HEK293 (cell line): ENCODE measurements at regions not wholly inside any gene's neighbourhood (a gene's known extent, or its start where the extent isn't known, plus 50 kb on each side); places are given as distances from the start of the nearest gene placed in this dataset.

Experiments
- CTCF ChIA-PET: fragments of 350-600 bp; formaldehyde crosslinking; extraction: SDS; loops from one replicate; lab custom pipeline; 2021; ENCODE audit warnings: antibody characterized with exemption; lab: Yijun Ruan, JAX
- POLR2A ChIA-PET: fragments of 300-600 bp; formaldehyde crosslinking; extraction: SDS; loops from one replicate; lab custom pipeline; 2020; ENCODE audit warnings: antibody characterized with exemption, inconsistent platforms; lab: Yijun Ruan, JAX
- H3K27ac ChIP-seq: fragments of 200-500 bp; sonication (Bioruptor generic); 2 replicates; pipeline ENCODE4 v1.5.1; 2014; ENCODE audit warnings: low read depth, low read length, control low read depth, inconsistent platforms; ENCODE audit errors: extremely low read depth
- H3K36me3 ChIP-seq, 2 experiments: fragments of 200-500 bp in 1 of 2; sonication (Bioruptor generic) in 1 of 2; 1 replicate in 1 of 2; 2 replicates in 1 of 2; pipeline ENCODE4 v1.5.1; 2014 to 2017; ENCODE audit warnings: inconsistent platforms in 2 of 2, low read length in 2 of 2; ENCODE audit not compliant: control insufficient read depth in 2 of 2, insufficient read depth in 1 of 2
- H3K4me1 ChIP-seq: fragments of 200-500 bp; sonication (Bioruptor generic); 2 replicates; pipeline ENCODE4 v1.5.1; 2014; ENCODE audit warnings: mild to moderate bottlenecking, low read length, inconsistent platforms; ENCODE audit not compliant: control insufficient read depth, insufficient read depth
- H3K4me3 ChIP-seq: 2 replicates; pipeline ENCODE4 v1.5.1; 2011; ENCODE audit warnings: low read depth, mild to moderate bottlenecking, control low read depth, low read length, moderate library complexity
- H3K9me3 ChIP-seq: fragments of 200-500 bp; sonication (Bioruptor generic); 2 replicates; pipeline ENCODE4 v1.5.1; 2014; ENCODE audit warnings: low read depth, low read length, inconsistent platforms; ENCODE audit not compliant: control insufficient read depth, insufficient read depth
- ZBTB8A ChIP-seq: fragments of 450-650 bp; formaldehyde crosslinking; IDR thresholded peaks from 2 replicates; pipeline ENCODE4 v1.5.1; 2016; ENCODE audit warnings: missing biosample characterization, missing genetic modification characterization
- ZNF121 ChIP-seq: fragments of 450-650 bp; formaldehyde crosslinking; IDR thresholded peaks from 2 replicates; pipeline ENCODE4 v1.5.1; 2016; ENCODE audit warnings: missing biosample characterization, missing genetic modification characterization
- ZNF140 ChIP-seq: fragments of 450-650 bp; formaldehyde crosslinking; IDR thresholded peaks from 2 replicates; pipeline ENCODE4 v1.5.1; 2016; ENCODE audit warnings: missing biosample characterization, missing genetic modification characterization
- ZNF146 ChIP-seq: fragments of 450-650 bp; formaldehyde crosslinking; IDR thresholded peaks from 2 replicates; pipeline ENCODE4 v1.5.1; 2016; ENCODE audit warnings: missing biosample characterization, missing genetic modification characterization
- ZNF16 ChIP-seq: fragments of 450-650 bp; formaldehyde crosslinking; IDR thresholded peaks from 2 replicates; pipeline ENCODE4 v1.5.1; 2016; ENCODE audit warnings: low read depth, missing biosample characterization, missing genetic modification characterization
- ZNF174 ChIP-seq: fragments of 450-650 bp; formaldehyde crosslinking; IDR thresholded peaks from 2 replicates; pipeline ENCODE4 v1.5.0; 2017; ENCODE audit warnings: missing biosample characterization, mild to moderate bottlenecking, missing genetic modification characterization
- ZNF175 ChIP-seq: fragments of 450-650 bp; formaldehyde crosslinking; IDR thresholded peaks from 2 replicates; pipeline ENCODE4 v1.5.1; 2016; ENCODE audit warnings: missing biosample characterization, missing genetic modification characterization
- ZNF184 ChIP-seq: fragments of 450-650 bp; IDR thresholded peaks from 2 replicates; pipeline ENCODE4 v1.5.1; 2018; ENCODE audit warnings: missing biosample characterization, mild to moderate bottlenecking, missing genetic modification characterization
- ZNF391 ChIP-seq: fragments of 450-650 bp; formaldehyde crosslinking; IDR thresholded peaks from 2 replicates; pipeline ENCODE4 v1.5.1; 2016; ENCODE audit warnings: low read depth, missing biosample characterization, missing genetic modification characterization, borderline replicate concordance
- ZNF404 ChIP-seq: fragments of 450-650 bp; formaldehyde crosslinking; IDR thresholded peaks from 2 replicates; pipeline ENCODE4 v1.5.1; 2017; ENCODE audit warnings: missing biosample characterization, missing genetic modification characterization
- ZNF571 ChIP-seq: fragments of 450-650 bp; formaldehyde crosslinking; IDR thresholded peaks from 2 replicates; pipeline ENCODE4 v1.5.0; 2017; ENCODE audit warnings: missing biosample characterization, missing genetic modification characterization
- ZNF585B ChIP-seq: fragments of 450-650 bp; formaldehyde crosslinking; IDR thresholded peaks from 2 replicates; pipeline ENCODE4 v1.5.1; 2016; ENCODE audit warnings: missing biosample characterization, missing genetic modification characterization
- ZNF843 ChIP-seq: fragments of 450-650 bp; formaldehyde crosslinking; IDR thresholded peaks from 2 replicates; pipeline ENCODE4 v1.5.1; 2016; ENCODE audit warnings: missing biosample characterization, missing genetic modification characterization
- TF ChIP-seq, protein P1 (sequence below): fragments of 450-650 bp; formaldehyde crosslinking; IDR thresholded peaks from 2 replicates; pipeline ENCODE4 v1.5.1; 2016; ENCODE audit warnings: missing biosample characterization, missing genetic modification characterization
- TF ChIP-seq, protein P2 (sequence below): fragments of 450-650 bp; formaldehyde crosslinking; IDR thresholded peaks from 2 replicates; pipeline ENCODE4 v1.5.1; 2016; ENCODE audit warnings: missing biosample characterization, missing genetic modification characterization
- TF ChIP-seq, protein P3 (sequence below): fragments of 450-650 bp; formaldehyde crosslinking; IDR thresholded peaks from 2 replicates; pipeline ENCODE4 v1.5.1; 2016; ENCODE audit warnings: missing biosample characterization, missing genetic modification characterization
- TF ChIP-seq, protein P4 (sequence below): fragments of 450-650 bp; formaldehyde crosslinking; IDR thresholded peaks from 2 replicates; pipeline ENCODE4 v1.5.1; 2017; ENCODE audit warnings: missing biosample characterization, missing genetic modification characterization
- TF ChIP-seq, protein P5 (sequence below): fragments of 450-650 bp; formaldehyde crosslinking; IDR thresholded peaks from 2 replicates; pipeline ENCODE4 v1.5.1; 2016; ENCODE audit warnings: missing biosample characterization, missing genetic modification characterization
- TF ChIP-seq, protein P6 (sequence below): fragments of 450-650 bp; formaldehyde crosslinking; IDR thresholded peaks from 2 replicates; pipeline ENCODE4 v1.5.1; 2016; ENCODE audit warnings: missing biosample characterization, missing genetic modification characterization

DNA sequence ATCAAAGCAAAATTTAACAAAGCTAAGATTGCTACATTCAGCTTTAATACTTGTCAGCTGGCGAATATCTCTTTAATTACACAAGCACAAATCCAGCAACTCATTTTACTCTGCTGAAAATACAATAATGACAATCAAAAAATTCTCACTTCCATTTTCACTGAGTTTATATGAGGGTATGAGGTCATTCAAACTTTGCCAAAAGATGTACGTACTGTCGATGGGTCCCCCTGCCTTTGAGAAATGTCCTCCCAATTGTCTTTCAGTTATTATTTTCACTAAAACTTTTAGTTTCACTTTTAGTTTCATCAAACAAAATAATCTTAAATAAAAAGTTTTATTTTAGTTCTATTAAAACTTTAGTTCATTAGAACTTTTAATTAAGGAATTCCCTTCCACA, 159.5 kb upstream of the WDR11 start:
- POLR2A ChIA-PET: no interaction called here
- H3K9me3 ChIP-seq: no peaks in the 10 kb centered on the region
- CTCF ChIA-PET: no interaction called here
- no peaks in the 10 kb centered on the region for H3K4me1 ChIP-seq
- H3K4me3 ChIP-seq: no peak overlapping the region
- TF ChIP-seq ZNF391: no peak
- TF ChIP-seq ZNF585B (tag by site-specific recombination): no peak
- no peak for TF ChIP-seq ZNF404 (tag by site-specific recombination)
- TF ChIP-seq ZNF140: no peak
- TF ChIP-seq ZNF175 (tag by site-specific recombination): no peak
- no peak for TF ChIP-seq ZNF184
- TF ChIP-seq, protein P1, sequence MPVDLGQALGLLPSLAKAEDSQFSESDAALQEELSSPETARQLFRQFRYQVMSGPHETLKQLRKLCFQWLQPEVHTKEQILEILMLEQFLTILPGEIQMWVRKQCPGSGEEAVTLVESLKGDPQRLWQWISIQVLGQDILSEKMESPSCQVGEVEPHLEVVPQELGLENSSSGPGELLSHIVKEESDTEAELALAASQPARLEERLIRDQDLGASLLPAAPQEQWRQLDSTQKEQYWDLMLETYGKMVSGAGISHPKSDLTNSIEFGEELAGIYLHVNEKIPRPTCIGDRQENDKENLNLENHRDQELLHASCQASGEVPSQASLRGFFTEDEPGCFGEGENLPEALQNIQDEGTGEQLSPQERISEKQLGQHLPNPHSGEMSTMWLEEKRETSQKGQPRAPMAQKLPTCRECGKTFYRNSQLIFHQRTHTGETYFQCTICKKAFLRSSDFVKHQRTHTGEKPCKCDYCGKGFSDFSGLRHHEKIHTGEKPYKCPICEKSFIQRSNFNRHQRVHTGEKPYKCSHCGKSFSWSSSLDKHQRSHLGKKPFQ: no peak
- TF ChIP-seq ZBTB8A (tag by site-specific recombination): no peak
- TF ChIP-seq, protein P2, sequence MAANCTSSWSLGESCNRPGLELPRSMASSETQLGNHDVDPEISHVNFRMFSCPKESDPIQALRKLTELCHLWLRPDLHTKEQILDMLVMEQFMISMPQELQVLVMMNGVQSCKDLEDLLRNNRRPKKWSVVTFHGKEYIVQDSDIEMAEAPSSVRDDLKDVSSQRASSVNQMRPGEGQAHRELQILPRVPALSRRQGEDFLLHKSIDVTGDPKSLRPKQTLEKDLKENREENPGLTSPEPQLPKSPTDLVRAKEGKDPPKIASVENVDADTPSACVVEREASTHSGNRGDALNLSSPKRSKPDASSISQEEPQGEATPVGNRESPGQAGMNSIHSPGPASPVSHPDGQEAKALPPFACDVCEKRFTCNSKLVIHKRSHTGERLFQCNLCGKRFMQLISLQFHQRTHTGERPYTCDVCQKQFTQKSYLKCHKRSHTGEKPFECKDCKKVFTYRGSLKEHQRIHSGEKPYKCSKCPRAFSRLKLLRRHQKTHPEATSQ (tag by site-specific recombination): no peak
- TF ChIP-seq ZNF843: no peak
- no peak for TF ChIP-seq ZNF121 (tag by site-specific recombination)
- no peak for TF ChIP-seq ZNF571 (tag by site-specific recombination)
- TF ChIP-seq, protein P3, sequence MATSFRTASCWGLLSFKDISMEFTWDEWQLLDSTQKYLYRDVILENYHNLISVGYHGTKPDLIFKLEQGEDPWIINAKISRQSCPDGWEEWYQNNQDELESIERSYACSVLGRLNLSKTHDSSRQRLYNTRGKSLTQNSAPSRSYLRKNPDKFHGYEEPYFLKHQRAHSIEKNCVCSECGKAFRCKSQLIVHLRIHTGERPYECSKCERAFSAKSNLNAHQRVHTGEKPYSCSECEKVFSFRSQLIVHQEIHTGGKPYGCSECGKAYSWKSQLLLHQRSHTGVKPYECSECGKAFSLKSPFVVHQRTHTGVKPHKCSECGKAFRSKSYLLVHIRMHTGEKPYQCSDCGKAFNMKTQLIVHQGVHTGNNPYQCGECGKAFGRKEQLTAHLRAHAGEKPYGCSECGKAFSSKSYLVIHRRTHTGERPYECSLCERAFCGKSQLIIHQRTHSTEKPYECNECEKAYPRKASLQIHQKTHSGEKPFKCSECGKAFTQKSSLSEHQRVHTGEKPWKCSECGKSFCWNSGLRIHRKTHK (tag by site-specific recombination): no peak
- TF ChIP-seq, protein P4, sequence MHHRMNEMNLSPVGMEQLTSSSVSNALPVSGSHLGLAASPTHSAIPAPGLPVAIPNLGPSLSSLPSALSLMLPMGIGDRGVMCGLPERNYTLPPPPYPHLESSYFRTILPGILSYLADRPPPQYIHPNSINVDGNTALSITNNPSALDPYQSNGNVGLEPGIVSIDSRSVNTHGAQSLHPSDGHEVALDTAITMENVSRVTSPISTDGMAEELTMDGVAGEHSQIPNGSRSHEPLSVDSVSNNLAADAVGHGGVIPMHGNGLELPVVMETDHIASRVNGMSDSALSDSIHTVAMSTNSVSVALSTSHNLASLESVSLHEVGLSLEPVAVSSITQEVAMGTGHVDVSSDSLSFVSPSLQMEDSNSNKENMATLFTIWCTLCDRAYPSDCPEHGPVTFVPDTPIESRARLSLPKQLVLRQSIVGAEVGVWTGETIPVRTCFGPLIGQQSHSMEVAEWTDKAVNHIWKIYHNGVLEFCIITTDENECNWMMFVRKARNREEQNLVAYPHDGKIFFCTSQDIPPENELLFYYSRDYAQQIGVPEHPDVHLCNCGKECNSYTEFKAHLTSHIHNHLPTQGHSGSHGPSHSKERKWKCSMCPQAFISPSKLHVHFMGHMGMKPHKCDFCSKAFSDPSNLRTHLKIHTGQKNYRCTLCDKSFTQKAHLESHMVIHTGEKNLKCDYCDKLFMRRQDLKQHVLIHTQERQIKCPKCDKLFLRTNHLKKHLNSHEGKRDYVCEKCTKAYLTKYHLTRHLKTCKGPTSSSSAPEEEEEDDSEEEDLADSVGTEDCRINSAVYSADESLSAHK (tag by site-specific recombination): no peak
- no peak for TF ChIP-seq ZNF146
- TF ChIP-seq, protein P5, sequence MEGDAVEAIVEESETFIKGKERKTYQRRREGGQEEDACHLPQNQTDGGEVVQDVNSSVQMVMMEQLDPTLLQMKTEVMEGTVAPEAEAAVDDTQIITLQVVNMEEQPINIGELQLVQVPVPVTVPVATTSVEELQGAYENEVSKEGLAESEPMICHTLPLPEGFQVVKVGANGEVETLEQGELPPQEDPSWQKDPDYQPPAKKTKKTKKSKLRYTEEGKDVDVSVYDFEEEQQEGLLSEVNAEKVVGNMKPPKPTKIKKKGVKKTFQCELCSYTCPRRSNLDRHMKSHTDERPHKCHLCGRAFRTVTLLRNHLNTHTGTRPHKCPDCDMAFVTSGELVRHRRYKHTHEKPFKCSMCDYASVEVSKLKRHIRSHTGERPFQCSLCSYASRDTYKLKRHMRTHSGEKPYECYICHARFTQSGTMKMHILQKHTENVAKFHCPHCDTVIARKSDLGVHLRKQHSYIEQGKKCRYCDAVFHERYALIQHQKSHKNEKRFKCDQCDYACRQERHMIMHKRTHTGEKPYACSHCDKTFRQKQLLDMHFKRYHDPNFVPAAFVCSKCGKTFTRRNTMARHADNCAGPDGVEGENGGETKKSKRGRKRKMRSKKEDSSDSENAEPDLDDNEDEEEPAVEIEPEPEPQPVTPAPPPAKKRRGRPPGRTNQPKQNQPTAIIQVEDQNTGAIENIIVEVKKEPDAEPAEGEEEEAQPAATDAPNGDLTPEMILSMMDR (tag by site-specific recombination): no peak
- no peak for TF ChIP-seq ZNF174 (tag by site-specific recombination)
- TF ChIP-seq, protein P6, sequence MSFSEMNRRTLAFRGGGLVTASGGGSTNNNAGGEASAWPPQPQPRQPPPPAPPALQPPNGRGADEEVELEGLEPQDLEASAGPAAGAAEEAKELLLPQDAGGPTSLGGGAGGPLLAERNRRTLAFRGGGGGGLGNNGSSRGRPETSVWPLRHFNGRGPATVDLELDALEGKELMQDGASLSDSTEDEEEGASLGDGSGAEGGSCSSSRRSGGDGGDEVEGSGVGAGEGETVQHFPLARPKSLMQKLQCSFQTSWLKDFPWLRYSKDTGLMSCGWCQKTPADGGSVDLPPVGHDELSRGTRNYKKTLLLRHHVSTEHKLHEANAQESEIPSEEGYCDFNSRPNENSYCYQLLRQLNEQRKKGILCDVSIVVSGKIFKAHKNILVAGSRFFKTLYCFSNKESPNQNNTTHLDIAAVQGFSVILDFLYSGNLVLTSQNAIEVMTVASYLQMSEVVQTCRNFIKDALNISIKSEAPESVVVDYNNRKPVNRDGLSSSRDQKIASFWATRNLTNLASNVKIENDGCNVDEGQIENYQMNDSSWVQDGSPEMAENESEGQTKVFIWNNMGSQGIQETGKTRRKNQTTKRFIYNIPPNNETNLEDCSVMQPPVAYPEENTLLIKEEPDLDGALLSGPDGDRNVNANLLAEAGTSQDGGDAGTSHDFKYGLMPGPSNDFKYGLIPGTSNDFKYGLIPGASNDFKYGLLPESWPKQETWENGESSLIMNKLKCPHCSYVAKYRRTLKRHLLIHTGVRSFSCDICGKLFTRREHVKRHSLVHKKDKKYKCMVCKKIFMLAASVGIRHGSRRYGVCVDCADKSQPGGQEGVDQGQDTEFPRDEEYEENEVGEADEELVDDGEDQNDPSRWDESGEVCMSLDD (tag by site-specific recombination): no peak
- no peak for TF ChIP-seq ZNF16 (tag by site-specific recombination)
- no peaks in the 10 kb centered on the region for H3K36me3 ChIP-seq
- no peak overlapping the region for H3K27ac ChIP-seq
